Neural cell (in vitro differentiated cells): ENCODE measurements at regions not wholly inside any gene's neighbourhood (a gene's known extent, or its start where the extent isn't known, plus 50 kb on each side); places are given as distances from the start of the nearest gene placed in this dataset.

ENCODE experiments used
- H2AFZ ChIP-seq: fragments of 200-600, 300-800 bp; sonication (generic), shearing (Covaris generic); 2 replicates; pipeline ENCODE4 v1.6.0; 2014; ENCODE audit warnings: low read depth, mild to moderate bottlenecking, antibody characterized with exemption, low read length, moderate library complexity
- H3F3A ChIP-seq: fragments of 200-600 bp; shearing (Covaris generic); 2 replicates; pipeline ENCODE4 v1.6.1; 2016; ENCODE audit warnings: mild to moderate bottlenecking, moderate library complexity, mixed read lengths, antibody characterized with exemption, low read length; ENCODE audit not compliant: insufficient read depth, poor library complexity, severe bottlenecking
- H3K27ac ChIP-seq: fragments of 200-600, 300-800 bp; sonication (generic), shearing (Covaris generic); 2 replicates; pipeline ENCODE4 v1.5.1; 2014; ENCODE audit warnings: mild to moderate bottlenecking, low read length, moderate library complexity
- H3K27me3 ChIP-seq: fragments of 300-800, 200-600 bp; sonication (generic), shearing (Covaris generic); 2 replicates; pipeline ENCODE4 v1.6.0; 2014; ENCODE audit warnings: mild to moderate bottlenecking, low read depth, low read length, moderate library complexity; ENCODE audit not compliant: insufficient read depth
- H3K36me3 ChIP-seq: fragments of 300-800, 200-600 bp; sonication (generic), shearing (Covaris generic); 2 replicates; pipeline ENCODE4 v1.5.1; 2014; ENCODE audit warnings: mild to moderate bottlenecking, antibody characterized with exemption, low read length, moderate library complexity; ENCODE audit not compliant: insufficient read depth
- H3K4me2 ChIP-seq: fragments of 300-800, 200-600 bp; sonication (generic), shearing (Covaris generic); 2 replicates; pipeline ENCODE4 v1.6.0; 2014; ENCODE audit warnings: mild to moderate bottlenecking, low read length
- H3K4me3 ChIP-seq: fragments of 300-800, 200-600 bp; sonication (generic), shearing (Covaris generic); 2 replicates; pipeline ENCODE4 v1.5.1; 2014; ENCODE audit warnings: mild to moderate bottlenecking, low read length, moderate library complexity
- H3K79me2 ChIP-seq: fragments of 200-600 bp; shearing (Covaris generic); replicated peaks from 2 replicates; pipeline ENCODE4 v1.6.0; 2014; ENCODE audit warnings: mild to moderate bottlenecking, low read length, moderate library complexity; ENCODE audit not compliant: insufficient read depth
- H3K9ac ChIP-seq: fragments of 300-800, 200-600 bp; sonication (generic), shearing (Covaris generic); 2 replicates; pipeline ENCODE4 v1.6.1; 2016; ENCODE audit warnings: mild to moderate bottlenecking, low read length, mixed read lengths
- H3K9me2 ChIP-seq: fragments of 200-600 bp; shearing (Covaris generic); 2 replicates; pipeline ENCODE4 v1.6.1; 2016; ENCODE audit warnings: mild to moderate bottlenecking, low read length, mixed read lengths; ENCODE audit not compliant: insufficient read depth
- H3K9me3 ChIP-seq: fragments of 200-600, 300-800 bp; sonication (generic), shearing (Covaris generic); 2 replicates; pipeline ENCODE4 v1.6.1; 2016; ENCODE audit warnings: mild to moderate bottlenecking, mixed run types, low read length, moderate library complexity, mixed read lengths
- H4K20me1 ChIP-seq: fragments of 200-600 bp; shearing (Covaris generic); 2 replicates; pipeline ENCODE4 v1.6.1; 2016; ENCODE audit warnings: mild to moderate bottlenecking, mixed run types; ENCODE audit not compliant: insufficient read depth
- EP300 ChIP-seq: fragments of 450-650 bp; conservative IDR thresholded peaks from 2 replicates; pipeline ENCODE4 v1.6.1; 2014; ENCODE audit warnings: antibody characterized with exemption, mild to moderate bottlenecking, moderate library complexity; ENCODE audit not compliant: poor library complexity, severe bottlenecking
- EZH2 ChIP-seq: fragments of 200-600, 300-800 bp; shearing (Covaris generic), sonication (generic); IDR thresholded peaks from 2 replicates; pipeline ENCODE4 v1.6.1; 2014; ENCODE audit warnings: antibody characterized with exemption, low read length, borderline replicate concordance, mild to moderate bottlenecking; ENCODE audit not compliant: insufficient read depth, poor library complexity, severe bottlenecking
- MXI1 ChIP-seq: fragments of 450-650 bp; conservative IDR thresholded peaks from 2 replicates; pipeline ENCODE4 v1.6.1; 2014; ENCODE audit warnings: antibody characterized with exemption, mild to moderate bottlenecking; ENCODE audit not compliant: poor library complexity, severe bottlenecking
- POLR2AphosphoS5 ChIP-seq: IDR thresholded peaks from 2 replicates; pipeline ENCODE4 v1.6.1; 2012
- RAD21 ChIP-seq: fragments of 450-650 bp; conservative IDR thresholded peaks from 2 replicates; pipeline ENCODE4 v1.6.1; 2014; ENCODE audit warnings: antibody characterized with exemption, mild to moderate bottlenecking, moderate library complexity
- REST ChIP-seq: IDR thresholded peaks from 2 replicates; pipeline ENCODE4 v1.6.1; 2012; ENCODE audit warnings: borderline replicate concordance
- SMC3 ChIP-seq: fragments of 450-650 bp; conservative IDR thresholded peaks from 2 replicates; pipeline ENCODE4 v1.6.1; 2014; ENCODE audit warnings: antibody characterized with exemption, mild to moderate bottlenecking, moderate library complexity; ENCODE audit not compliant: poor library complexity
- TAF1 ChIP-seq: IDR thresholded peaks from 2 replicates; pipeline ENCODE4 v1.6.1; 2012; ENCODE audit warnings: low read depth
- TF ChIP-seq, protein P1 (sequence below): fragments of 450-650 bp; IDR thresholded peaks from 2 replicates; pipeline ENCODE4 v1.5.1; 2014; ENCODE audit warnings: antibody characterized with exemption, mild to moderate bottlenecking, moderate library complexity; ENCODE audit not compliant: poor library complexity, severe bottlenecking

GRCh38 chr12:3419558-3419957 lies 71.4 kb upstream of the PRMT8 start:
- no peak overlapping the region for H3K4me3 ChIP-seq
- no peak for TF ChIP-seq TAF1
- no peak for TF ChIP-seq EP300
- TF ChIP-seq, protein P1, sequence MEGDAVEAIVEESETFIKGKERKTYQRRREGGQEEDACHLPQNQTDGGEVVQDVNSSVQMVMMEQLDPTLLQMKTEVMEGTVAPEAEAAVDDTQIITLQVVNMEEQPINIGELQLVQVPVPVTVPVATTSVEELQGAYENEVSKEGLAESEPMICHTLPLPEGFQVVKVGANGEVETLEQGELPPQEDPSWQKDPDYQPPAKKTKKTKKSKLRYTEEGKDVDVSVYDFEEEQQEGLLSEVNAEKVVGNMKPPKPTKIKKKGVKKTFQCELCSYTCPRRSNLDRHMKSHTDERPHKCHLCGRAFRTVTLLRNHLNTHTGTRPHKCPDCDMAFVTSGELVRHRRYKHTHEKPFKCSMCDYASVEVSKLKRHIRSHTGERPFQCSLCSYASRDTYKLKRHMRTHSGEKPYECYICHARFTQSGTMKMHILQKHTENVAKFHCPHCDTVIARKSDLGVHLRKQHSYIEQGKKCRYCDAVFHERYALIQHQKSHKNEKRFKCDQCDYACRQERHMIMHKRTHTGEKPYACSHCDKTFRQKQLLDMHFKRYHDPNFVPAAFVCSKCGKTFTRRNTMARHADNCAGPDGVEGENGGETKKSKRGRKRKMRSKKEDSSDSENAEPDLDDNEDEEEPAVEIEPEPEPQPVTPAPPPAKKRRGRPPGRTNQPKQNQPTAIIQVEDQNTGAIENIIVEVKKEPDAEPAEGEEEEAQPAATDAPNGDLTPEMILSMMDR, result no peak
- no peak for TF ChIP-seq EZH2
- no peak for TF ChIP-seq REST
- no peak for TF ChIP-seq POLR2AphosphoS5
- no peak for TF ChIP-seq SMC3
- TF ChIP-seq MXI1, result no peak
- no peak for TF ChIP-seq RAD21
- H3F3A ChIP-seq, result no peaks in the 10 kb centered on the region
- H3K36me3 ChIP-seq, result no peaks in the 10 kb centered on the region
- H3K9me3 ChIP-seq, result no peaks in the 10 kb centered on the region
- H3K79me2 ChIP-seq, result no peaks in the 10 kb centered on the region
- no peak overlapping the region for H3K4me2 ChIP-seq
- H3K27ac ChIP-seq, result no peak overlapping the region
- H4K20me1 ChIP-seq, result no peaks in the 10 kb centered on the region
- no peak overlapping the region for H3K9ac ChIP-seq
- no peak overlapping the region for H2AFZ ChIP-seq
- no peaks in the 10 kb centered on the region for H3K9me2 ChIP-seq
- H3K27me3 ChIP-seq, result no peaks in the 10 kb centered on the region

DNA sequence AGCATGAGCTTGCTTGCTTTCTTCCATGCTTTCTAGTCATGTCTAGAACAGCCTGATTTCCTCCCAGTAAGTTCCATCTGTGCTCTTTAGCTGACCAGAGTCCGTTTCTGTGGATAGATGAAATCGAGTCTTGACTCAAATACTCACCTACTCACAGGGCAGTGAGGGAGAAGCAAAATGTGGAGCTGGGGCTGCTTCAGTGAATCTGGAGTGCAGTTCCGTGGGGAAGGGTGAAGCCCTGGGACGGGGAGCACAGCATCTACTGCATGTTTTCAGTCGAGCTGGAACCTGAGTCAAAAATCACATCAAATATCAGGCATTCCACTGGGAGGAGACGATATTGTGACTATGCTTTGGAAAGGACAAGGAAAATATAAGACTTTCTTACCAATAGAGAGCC lies 70.3 kb upstream of the PRMT8 start:
- Histone ChIP-seq H4K20me1 (no peaks in the 10 kb centered on the region), H3K36me3 (no peaks in the 10 kb centered on the region), H3K79me2 (no peaks in the 10 kb centered on the region), H3F3A (no peaks in the 10 kb centered on the region), H3K27ac (no peak overlapping the region), H3K9me3 (no peaks in the 10 kb centered on the region), H3K4me3 (no peak overlapping the region), H3K9ac (no peak overlapping the region), H3K4me2 (no peak overlapping the region), H2AFZ (no peak overlapping the region), H3K9me2 (no peaks in the 10 kb centered on the region), H3K27me3 (no peaks in the 10 kb centered on the region)
- TF ChIP-seq POLR2AphosphoS5, result no peak
- no peak for TF ChIP-seq MXI1
- no peak for TF ChIP-seq SMC3
- no peak for TF ChIP-seq RAD21
- TF ChIP-seq EP300, result no peak
- no peak for TF ChIP-seq EZH2
- TF ChIP-seq TAF1, result no peak
